CD4-positive, alpha-beta T cell treated with Interferon alpha-2 for 1 hour (primary cell): ENCODE measurements at regions not wholly inside any gene's neighbourhood (a gene's known extent, or its start where the extent isn't known, plus 50 kb on each side); places are given as distances from the start of the nearest gene placed in this dataset.

Experiments
- DNase-seq, 2 donors: peaks; one replicate each; pipeline ENCODE4 v3.0.0-alpha.2; 2020 to 2022

DNA sequence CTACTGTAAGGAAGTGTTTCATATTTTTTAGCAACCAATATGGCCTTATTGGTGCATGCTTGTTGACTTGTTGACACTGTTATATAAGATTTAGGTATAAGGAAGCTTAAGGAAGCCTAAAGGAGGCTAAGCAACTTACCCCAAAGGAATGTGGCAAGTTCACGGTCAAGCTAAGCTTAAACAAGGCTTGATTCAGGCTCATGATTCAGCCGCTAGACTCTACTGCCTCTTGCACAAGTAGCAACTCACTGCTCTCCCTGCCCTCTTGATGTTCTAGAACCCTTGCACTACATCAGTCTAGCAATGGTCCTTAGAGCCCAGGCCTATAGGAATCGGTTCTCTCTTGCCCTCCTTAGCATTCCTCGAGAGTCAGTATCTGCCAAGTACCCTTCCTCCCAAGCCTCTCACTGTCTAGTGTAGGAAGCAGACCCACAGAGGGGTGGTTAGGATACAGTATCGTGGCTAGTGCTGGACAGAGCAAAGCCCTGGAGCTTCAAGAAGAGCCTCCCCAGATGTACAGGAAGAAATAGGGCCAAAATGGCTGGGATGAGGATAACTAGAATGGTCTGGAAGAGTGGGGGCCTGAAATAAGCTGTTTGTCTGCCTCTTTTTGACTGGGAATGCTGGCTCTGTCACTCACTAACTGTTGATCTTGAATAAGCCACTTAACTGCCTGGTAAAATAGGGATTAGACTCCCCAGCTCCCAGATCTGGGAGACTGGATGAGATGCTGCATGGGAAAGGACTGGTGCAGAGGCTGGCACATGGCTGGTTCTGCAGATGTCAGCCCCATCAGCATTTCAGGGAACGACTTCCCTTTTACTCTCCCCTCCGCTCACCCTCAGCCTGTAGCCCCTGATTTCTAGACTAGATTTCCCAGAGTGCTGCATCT, 122.2 kb downstream of the NAV1 start:
- DNase-seq, result no peak

DNA sequence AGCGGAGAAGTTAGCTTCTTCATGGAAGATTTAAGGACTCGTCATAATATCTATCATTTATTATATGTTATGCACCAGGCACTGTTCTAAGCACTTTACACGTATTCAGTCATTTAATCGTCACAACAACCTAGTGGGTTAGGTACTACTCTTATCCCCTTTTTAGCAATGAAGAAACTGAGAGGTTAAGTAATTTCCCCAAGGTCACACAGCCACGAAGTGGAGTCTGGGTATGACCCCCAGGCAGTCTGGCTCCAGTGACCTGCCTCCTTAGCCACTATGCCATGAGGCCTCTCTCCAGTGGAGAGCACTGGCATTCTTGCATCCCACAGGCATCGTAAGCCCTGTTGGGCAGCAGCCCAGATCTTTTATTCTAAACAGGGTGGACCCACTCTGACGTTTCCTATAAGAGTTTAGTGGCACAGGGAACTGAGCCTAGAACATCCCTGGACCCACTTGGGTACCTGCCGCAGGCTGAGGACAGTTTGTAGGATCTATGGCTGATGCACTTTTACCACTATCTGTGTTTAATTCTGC, 123.0 kb downstream of the NAV1 start:
- DNase-seq, result no peak

DNA sequence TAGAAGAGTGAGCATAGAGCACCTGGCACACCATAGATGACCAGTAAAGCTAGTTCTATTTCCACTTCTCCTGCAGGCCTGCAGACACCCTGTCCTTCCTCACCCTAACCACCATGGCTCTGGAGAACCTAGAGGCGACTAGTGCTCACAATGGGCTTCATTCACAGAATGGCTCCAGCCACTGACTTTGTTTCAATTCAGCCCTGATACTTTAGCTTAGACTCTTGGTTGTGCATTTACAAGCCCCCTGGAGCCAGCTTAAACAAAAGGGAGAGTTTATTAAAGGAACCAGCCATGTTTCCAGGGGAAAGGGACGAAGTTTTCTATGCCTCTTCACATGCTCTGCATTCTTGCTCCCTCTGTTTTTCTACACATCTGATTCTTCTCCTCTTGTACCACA, 123.7 kb downstream of the NAV1 start:
- no peak for DNase-seq

GRCh38 chr1:201663491-201664113, 124.7 kb downstream of the NAV1 start:
- DNase-seq, result no peak

GRCh38 chr1:201665036-201665435, 126.1 kb downstream of the NAV1 start:
- DNase-seq, result no peak

DNA sequence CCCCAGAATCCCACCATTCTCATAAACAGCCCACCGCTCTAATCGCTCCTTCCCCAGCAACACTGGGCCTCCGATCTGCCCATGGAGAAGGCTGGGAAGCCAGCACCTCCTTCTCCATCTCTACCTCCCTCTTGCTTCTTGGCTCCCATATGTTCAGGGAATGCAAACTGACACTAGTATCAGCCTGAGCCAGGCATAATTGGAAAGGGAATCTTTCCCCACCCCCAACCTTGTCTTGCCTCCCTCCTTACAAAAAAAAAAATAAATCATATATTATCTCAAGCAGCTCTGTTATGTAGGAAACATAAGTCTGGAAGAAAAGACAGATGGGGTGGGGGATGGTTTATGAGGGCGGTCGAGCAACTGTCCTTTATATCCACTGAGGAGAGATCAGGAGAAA, 127.2 kb downstream of the NAV1 start:
- no peak for DNase-seq

DNA sequence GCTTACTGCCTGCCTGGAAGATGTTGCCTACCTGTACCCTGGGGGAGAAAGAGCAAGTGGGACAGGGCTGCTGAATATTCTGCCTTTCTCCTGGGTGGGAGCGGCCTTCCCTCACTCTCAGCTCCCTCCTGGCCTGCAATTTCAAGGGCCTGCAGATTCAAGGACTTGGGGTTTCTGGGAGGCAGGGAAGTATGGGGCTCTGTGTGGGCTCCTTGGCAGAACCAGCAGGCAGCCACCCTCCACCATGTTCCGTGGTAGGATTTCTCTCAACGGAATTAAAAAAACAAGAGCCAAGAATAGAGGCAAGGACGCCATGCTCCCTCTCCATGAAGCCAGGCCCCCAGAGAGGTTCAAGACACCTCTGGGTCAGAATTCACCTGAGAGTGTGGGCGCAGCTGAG, 127.7 kb downstream of the NAV1 start:
- DNase-seq, result no peak

DNA sequence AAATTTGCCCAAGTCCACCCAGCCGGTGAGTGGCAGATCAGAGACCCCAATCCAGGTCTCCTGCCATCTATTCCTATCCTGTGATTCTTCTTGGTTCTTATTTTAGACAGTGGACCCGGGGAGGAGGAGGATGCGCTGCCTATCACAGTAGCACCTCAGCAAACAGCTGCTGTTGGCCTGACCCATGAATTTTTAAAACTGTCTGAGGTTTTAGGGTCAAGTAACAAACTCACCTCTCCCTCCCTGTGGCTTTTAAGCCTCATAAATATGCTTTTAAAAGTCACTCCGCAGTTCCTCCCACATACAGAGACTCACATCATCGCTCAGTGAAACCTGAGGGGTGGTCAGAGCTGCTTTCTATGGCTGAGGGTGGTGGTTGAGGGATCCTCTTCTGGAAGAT, 128.6 kb downstream of the NAV1 start:
- DNase-seq, result no peak

GRCh38 chr1:201670517-201670916, 131.6 kb downstream of the NAV1 start:
- no peak for DNase-seq

DNA sequence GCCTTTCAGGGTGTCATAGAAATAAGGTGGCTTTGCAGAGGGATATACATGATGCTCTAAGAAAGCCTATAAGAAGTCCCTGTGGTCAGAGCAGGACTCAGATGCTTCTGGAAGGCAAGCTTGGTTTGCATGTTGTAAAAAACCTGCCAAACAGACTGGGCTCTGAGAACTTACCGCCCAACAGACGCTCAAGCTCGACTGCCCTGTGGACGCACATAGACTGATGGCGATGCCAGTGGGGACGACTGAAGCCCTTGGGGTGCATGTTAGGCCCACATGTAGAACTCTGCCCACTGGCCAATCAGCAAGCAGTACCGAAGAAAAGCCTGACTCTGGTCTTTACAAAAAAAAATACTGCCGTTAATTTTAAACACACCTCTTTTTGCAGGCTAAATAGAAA, 133.8 kb downstream of the NAV1 start:
- DNase-seq, result no peak

DNA sequence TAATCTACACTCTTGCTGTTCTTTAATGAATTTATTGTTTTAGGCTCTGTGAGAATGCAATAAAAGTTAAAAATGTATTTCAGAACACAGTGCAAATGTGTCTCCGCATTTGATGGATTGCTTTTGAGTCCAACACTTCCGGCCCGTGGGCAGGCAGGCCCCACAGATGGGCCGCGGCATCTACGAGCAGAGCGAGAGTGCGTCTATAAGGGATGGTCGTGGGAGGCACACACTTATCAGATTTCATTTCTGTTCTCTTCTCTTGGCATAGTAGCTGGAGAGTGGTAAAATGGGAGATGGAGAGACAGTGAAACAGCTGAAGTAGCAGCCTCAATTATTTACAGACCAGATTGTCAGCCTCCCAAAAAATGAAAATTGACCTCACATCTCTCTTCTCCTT, 134.2 kb downstream of the NAV1 start:
- DNase-seq, result no peak

GRCh38 chr1:201673915-201674314, 135.0 kb downstream of the NAV1 start:
- DNase-seq, result no peak

DNA sequence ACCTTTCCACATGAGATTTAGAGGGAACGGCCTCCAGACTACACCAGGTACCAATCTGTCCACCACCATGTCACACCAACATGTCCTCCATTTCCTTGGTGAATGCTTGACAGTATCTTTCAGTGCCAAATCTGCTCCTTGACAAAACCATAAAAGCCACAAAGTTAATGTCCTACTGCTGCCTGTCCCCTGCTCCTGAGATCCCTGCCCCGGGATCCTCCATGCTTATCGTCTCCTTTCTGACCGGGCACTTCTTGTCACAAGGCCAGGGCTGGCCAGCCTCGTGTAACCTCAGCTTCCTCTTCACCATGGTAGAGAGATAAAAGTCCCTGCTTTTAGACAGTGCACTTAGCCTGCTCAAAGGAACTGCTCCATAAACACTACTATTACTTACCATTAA, 136.2 kb downstream of the NAV1 start:
- no peak for DNase-seq

- DNase-seq, result no peak
These were observed 137.3 kb downstream of the NAV1 start for GRCh38 chr1:201676197-201676596.

DNA sequence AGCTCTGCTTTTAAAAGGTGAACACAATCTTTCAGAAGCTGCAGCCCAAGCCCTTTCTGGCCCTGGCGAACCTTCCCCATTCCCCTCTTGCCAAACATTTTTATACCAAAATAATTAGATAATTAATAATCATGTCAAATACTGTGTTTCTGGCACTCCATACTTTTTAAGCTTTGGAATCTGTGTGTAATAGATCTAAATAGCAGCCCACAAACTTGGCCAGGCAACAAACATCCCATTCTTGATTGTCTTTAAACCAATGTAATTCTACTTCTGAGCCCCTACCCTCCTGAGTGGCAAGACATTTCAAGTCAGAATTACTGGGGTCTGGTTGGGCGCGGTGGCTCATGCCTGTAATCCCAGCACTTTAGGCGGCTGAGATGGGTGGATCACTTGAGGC, 137.7 kb downstream of the NAV1 start:
- DNase-seq, result no peak

DNA sequence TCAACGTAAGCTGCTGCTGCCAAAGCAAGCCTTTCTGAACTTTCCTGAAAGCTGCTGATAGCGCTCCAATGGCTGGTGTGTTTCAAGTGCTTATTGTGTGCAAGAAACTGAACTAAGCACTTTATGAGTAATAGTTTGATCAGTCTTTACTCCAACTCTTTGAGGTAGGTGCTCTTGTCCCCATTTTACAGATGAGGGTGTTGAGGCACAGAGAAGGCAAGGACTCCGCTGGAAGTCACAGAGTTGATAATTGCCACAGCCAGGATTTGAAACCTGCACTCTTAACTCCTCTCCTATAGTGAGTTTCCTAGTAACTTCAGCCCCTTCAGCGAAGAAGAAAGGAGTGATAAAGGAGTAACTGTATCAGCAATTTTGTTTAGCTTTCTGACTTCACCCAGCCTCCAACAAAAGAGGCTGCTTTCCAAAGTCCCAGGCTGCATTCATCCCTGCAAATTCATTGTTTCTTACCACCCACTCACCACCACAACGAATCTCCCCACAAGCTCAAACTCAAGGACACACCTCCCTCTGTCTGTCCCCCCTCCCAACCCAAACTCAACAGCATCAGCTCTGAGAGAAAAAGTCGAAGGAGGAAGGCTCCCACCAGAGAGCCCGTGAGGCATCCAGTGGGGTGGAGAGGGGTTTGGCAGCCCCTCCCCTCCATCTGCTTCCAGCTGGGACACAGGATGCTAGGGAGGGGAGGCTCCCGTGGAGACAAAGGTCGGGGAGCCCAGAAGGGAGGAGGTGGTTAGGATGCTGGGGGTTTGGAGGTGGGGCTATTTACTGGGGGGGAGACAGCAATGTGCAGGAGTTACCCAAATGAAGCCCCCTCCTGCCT, 139.6 kb downstream of the NAV1 start:
- no peak for DNase-seq

- no peak for DNase-seq
These were observed 142.4 kb downstream of the NAV1 start for GRCh38 chr1:201681375-201681774.

DNA sequence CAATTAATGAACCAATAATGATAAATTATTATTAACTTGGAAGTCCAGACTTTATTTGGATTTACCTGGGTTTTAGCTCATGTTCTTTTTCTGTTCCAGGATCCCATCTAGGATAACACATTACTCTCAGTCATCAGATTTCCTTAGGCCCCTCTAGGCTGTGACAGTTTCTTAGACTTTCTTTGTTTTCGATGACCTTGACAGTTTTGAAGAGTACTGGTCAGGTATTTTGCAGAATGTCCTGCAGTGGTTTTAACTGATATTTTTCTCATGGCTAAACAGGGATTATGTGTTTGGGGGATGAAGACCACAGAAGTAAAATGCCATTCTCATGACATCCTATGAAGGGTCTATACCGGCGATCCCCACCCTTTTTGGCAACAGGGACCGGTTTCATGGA, 144.0 kb downstream of the NAV1 start:
- DNase-seq, result no peak

DNA sequence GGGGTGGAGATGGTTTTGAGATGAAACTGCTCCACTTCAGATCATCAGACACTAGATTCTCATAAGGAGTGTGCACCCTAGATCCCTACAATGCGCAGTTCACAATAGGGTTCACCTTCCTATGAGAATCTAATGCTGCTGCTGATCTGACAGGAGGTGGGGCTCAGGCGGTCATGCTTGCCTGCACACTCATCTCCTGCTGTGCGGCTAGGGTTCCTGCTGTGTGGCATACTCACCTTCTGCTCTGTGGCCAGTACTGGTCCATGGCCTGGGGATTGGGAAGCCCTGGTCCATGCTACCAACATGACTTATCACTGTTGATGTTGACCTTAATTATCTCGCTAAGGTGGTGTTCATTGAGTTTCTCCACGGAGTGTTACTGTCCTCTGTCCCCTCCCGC, 144.5 kb downstream of the NAV1 start:
- no peak for DNase-seq

DNA sequence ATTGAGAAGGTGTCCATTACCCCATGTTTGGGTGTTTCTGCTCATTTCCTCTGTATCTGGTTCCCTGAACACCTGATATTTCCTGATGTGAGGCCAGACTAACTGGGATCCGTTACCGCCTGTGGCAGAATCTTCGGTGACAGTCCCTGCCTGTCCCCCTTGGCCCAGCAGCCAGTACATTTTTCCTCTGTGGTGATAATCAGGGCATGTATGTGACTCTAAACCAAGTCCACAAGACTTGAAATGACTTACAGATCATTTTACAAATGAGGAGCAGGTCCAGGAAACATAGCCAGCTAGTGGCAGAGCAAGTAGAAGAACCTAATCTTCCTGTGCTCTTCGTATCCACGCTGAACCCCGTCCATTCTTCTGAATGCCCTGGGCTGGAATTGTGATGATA, 143.5 kb upstream of the IPO9 start:
- DNase-seq, result no peak

DNA sequence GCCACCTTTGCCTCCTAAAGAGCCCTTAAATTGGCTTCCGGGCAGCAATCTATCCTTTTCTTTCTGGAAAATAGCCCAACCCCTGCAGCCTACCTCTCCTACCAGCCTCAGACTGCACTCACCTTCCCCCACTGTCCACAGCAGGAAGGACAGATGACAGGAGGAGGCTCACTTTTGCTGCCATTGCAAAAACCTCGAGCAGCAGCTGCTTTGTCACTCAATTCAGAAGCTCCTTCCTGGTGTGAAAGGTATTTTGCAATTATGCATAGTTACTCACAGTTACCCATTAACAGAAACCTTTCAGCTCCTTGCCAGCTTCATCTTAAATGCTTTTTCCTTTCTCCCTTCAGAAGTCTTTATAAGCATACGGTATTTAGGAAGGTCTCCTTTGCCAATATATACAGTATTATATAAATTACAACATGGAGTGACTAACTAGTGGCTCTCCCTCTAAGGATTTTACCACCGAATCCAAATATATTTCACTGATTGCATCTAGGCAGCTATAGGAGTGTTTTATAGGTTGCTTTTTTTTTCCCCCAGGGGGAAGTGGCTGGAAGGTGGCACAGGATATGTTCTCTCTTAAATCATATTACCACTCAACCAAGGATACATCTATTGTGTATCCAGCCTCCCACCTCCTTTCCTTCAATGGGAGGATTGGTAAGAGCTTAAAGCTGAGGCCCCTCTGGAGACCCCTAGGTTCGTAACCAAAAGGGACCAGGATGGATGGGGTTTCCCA, 142.1 kb upstream of the IPO9 start:
- DNase-seq, result no peak

DNA sequence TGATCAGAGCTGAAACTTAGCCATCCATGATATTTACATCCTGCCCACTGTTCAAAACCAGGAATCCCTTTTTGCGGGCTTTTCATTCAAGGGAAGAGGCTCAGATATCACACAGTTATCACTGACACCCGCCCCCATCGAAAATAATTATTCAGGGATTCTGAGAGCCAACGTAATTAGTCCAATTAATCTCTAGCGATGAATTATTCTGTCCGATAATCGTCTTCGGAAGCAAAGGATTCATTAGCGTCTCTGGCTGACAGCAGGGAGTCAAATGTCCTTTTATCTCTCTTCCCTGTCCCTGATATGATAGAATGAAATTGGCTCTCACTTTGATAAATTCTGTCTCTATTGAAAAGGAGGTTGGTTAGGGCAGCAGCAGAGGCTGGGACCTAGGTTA, 140.4 kb upstream of the IPO9 start:
- DNase-seq, result no peak

DNA sequence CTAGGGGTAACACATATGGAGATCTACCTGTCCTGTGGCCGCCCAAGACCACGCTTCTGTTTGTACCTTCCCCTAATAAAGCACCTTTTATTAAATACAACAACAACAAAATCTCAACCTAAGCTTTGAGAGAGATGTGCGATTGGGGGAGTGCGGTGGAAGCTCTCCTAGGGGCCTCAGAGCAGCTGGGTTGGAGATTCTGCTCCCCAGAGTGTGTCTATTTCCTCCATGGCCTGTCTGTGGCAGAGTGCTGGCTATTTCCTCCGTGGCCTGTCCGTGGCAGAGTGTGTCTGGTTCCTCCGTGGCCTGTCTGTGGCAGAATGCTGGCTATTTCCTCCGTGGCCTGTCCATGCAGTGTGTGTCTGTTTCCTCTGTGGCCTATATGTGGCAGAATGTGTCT, 139.3 kb upstream of the IPO9 start:
- DNase-seq, result no peak
